Stimulated activated CD8-positive, alpha-beta memory T cell treated with anti-CD3 and anti-CD28 coated beads, Interleukin-4, amount 100 ng/mL, for 4 hours (primary cell): ENCODE measurements at regions not wholly inside any gene's neighbourhood (a gene's known extent, or its start where the extent isn't known, plus 50 kb on each side); places are given as distances from the start of the nearest gene placed in this dataset.

ENCODE experiments used
- DNase-seq, 2 donors: peaks; one replicate each; pipeline ENCODE4 v3.0.0-alpha.2; 2020; ENCODE audit warnings: low read depth in 2 of 2, low spot score in 1 of 2

GRCh38 chr2:146944601-146945000 lies 900.2 kb upstream of the ACVR2A start:
- no peak for DNase-seq

GRCh38 chr2:146939991-146940685 lies 904.7 kb upstream of the ACVR2A start:
- no peak for DNase-seq

- no peak for DNase-seq
These were observed 909.9 kb upstream of the ACVR2A start for GRCh38 chr2:146934921-146935320.

- DNase-seq = no peak
These were observed 913.7 kb upstream of the ACVR2A start for GRCh38 chr2:146931109-146931508.

GRCh38 chr2:146927080-146927711 lies 917.6 kb upstream of the ACVR2A start:
- no peak for DNase-seq

- DNase-seq = no peak
These were observed 926.5 kb upstream of the ACVR2A start for GRCh38 chr2:146918280-146918679.

- DNase-seq = no peak
These were observed 927.3 kb upstream of the ACVR2A start for GRCh38 chr2:146917431-146918042.

- no peak for DNase-seq
These were observed 927.9 kb upstream of the ACVR2A start for GRCh38 chr2:146916914-146917313.

- no peak for DNase-seq
These were observed 931.4 kb upstream of the ACVR2A start for GRCh38 chr2:146913476-146913875.

GRCh38 chr2:146912536-146912935 lies 932.3 kb upstream of the ACVR2A start:
- no peak for DNase-seq

- DNase-seq = no peak
These were observed 936.1 kb upstream of the ACVR2A start for GRCh38 chr2:146908776-146909175.

- DNase-seq = no peak
These were observed 946.7 kb upstream of the ACVR2A start for GRCh38 chr2:146898083-146898482.

GRCh38 chr2:146894514-146894913 lies 950.3 kb upstream of the ACVR2A start:
- no peak for DNase-seq

- DNase-seq = no peak
These were observed 951.3 kb upstream of the ACVR2A start for GRCh38 chr2:146893500-146894041.

- no peak for DNase-seq
These were observed 954.3 kb upstream of the ACVR2A start for GRCh38 chr2:146890491-146890890.

GRCh38 chr2:146879882-146880281 lies 964.9 kb upstream of the ACVR2A start:
- DNase-seq = no peak

- DNase-seq = no peak
These were observed 970.6 kb upstream of the ACVR2A start for GRCh38 chr2:146874260-146874658.

GRCh38 chr2:146873646-146874259 lies 971.1 kb upstream of the ACVR2A start:
- no peak for DNase-seq

- DNase-seq = no peak
These were observed 971.8 kb upstream of the ACVR2A start for GRCh38 chr2:146873056-146873455.

- no peak for DNase-seq
These were observed 974.1 kb upstream of the ACVR2A start for GRCh38 chr2:146870691-146871090.

- no peak for DNase-seq
These were observed 975.5 kb upstream of the ACVR2A start for GRCh38 chr2:146869328-146869727.

- DNase-seq = no peak
These were observed 976.8 kb upstream of the ACVR2A start for GRCh38 chr2:146868051-146868450.
